ENCODE measurements at regions not wholly inside any gene's neighbourhood (a gene's known extent, or its start where the extent isn't known, plus 50 kb on each side); places are given as distances from the start of the nearest gene placed in this dataset.

- no peak for TF ChIP-seq CTCF (IDR thresholded peaks at IDR 0.05)
- no peak for TF ChIP-seq POLR2A (IDR thresholded peaks at IDR 0.05)
Observed at GRCh38 chr3:187519428-187519890, 150.7 kb downstream of the SST start.

Data from body of pancreas (tissue), 4 donors.